Activated naive CD4-positive, alpha-beta T cell treated with anti-CD3 and anti-CD28 coated beads, Interleukin-2, amount 50 U/mL, for 72 hours (primary cell): ENCODE measurements at regions not wholly inside any gene's neighbourhood (a gene's known extent, or its start where the extent isn't known, plus 50 kb on each side); places are given as distances from the start of the nearest gene placed in this dataset.
"Not testable (repeated sequence)": the region's sequence is repeated elsewhere in the genome, so short reads cannot be mapped to it uniquely, and the experiment has no call there.

Experiments
- ATAC-seq, 2 donors: fragments of 150-1000 bp; cut with Tn5 transposase; 2 replicates each; pipeline ENCODE4 v1.10.0; 2021; ENCODE audit warnings: mild to moderate bottlenecking in 2 of 2, moderate library complexity in 2 of 2
- DNase-seq, 2 donors: peaks; one replicate each; pipeline ENCODE4 v3.0.0; 2021 to 2022; ENCODE audit warnings: low spot score in 2 of 2
- H3K27ac Mint-ChIP-seq, 2 donors: one replicate each; pipeline ENCODE4 v1.8.0; 2022; ENCODE audit warnings: mild to moderate bottlenecking in 2 of 2, mixed read lengths in 2 of 2
- H3K36me3 Mint-ChIP-seq, 2 donors: one replicate each; pipeline ENCODE4 v1.8.0; 2022; ENCODE audit warnings: mixed read lengths in 2 of 2
- H3K9me3 Mint-ChIP-seq, 2 donors: one replicate each; pipeline ENCODE4 v1.8.0; 2022; ENCODE audit warnings: mixed read lengths in 2 of 2

- H3K9me3 Mint-ChIP-seq = peaks cover 11 to 17% of the 10 kb centered on the region in 2 donors
- H3K36me3 Mint-ChIP-seq = no peaks in the 10 kb centered on the region
- DNase-seq = no peak
- H3K27ac Mint-ChIP-seq = no peak overlapping the region
- no peak for ATAC-seq
Measured at GRCh38 chr5:114903767-114904166, 265.9 kb downstream of the TRIM36 start.

- Mint-ChIP-seq H3K27ac (no peak overlapping the region), H3K9me3 (peaks cover 5 to 14% of the 10 kb centered on the region in 2 donors), H3K36me3 (no peaks in the 10 kb centered on the region)
- DNase-seq (no peak), ATAC-seq (no peak)
Measured at GRCh38 chr5:114898602-114899001, 271.1 kb downstream of the TRIM36 start.

- peaks cover 0 to 10% of the 10 kb centered on the region in 2 donors for H3K36me3 Mint-ChIP-seq
- H3K9me3 Mint-ChIP-seq = peaks cover 8 to 25% of the 10 kb centered on the region in 2 donors
- ATAC-seq (no peak), DNase-seq (no peak)
- no peak overlapping the region for H3K27ac Mint-ChIP-seq
Measured at GRCh38 chr5:114883675-114884074, 286.0 kb downstream of the TRIM36 start.

- Mint-ChIP-seq H3K9me3 (peaks cover 3 to 4% of the 10 kb centered on the region in 2 donors), H3K36me3 (no peaks in the 10 kb centered on the region), H3K27ac (no peak overlapping the region)
- ATAC-seq (no peak), DNase-seq (no peak)
Measured at GRCh38 chr5:114859438-114859735, 310.3 kb downstream of the TRIM36 start.

GRCh38 chr5:114858665-114859437 is 310.9 kb downstream of the TRIM36 start:
- Mint-ChIP-seq H3K9me3 (peaks cover 2 to 4% of the 10 kb centered on the region in 2 donors), H3K36me3 (no peaks in the 10 kb centered on the region), H3K27ac (no peak overlapping the region)
- no peak for ATAC-seq
- no peak for DNase-seq

GRCh38 chr5:114857941-114858551 is 311.7 kb downstream of the TRIM36 start:
- no peak overlapping the region for H3K27ac Mint-ChIP-seq
- no peak for DNase-seq
- no peaks in the 10 kb centered on the region for H3K36me3 Mint-ChIP-seq
- ATAC-seq = no peak
- peaks cover 4 to 11% of the 10 kb centered on the region in 2 donors for H3K9me3 Mint-ChIP-seq

GRCh38 chr5:114844711-114845110 is 325.0 kb downstream of the TRIM36 start:
- H3K27ac Mint-ChIP-seq, ATAC-seq: not testable (repeated sequence)
- peaks cover 11% of the 10 kb centered on the region in 2 donors for H3K9me3 Mint-ChIP-seq

GRCh38 chr5:114839360-114839759 is 330.3 kb downstream of the TRIM36 start:
- DNase-seq = no peak
- H3K27ac Mint-ChIP-seq = no peak overlapping the region
- H3K9me3 Mint-ChIP-seq = peaks cover 9 to 10% of the 10 kb centered on the region in 2 donors
- H3K36me3 Mint-ChIP-seq = no peaks in the 10 kb centered on the region
- no peak for ATAC-seq

More at GRCh38 chr5:114844711-114845110, 325.0 kb downstream of the TRIM36 start:
- not testable (repeated sequence) for DNase-seq, H3K36me3 Mint-ChIP-seq

- Mint-ChIP-seq H3K36me3 (no peaks in the 10 kb centered on the region), H3K27ac (no peak overlapping the region), H3K9me3 (peaks cover 7 to 10% of the 10 kb centered on the region in 2 donors)
- ATAC-seq = no peak
- no peak for DNase-seq
Measured at GRCh38 chr5:114838937-114839336, 330.8 kb downstream of the TRIM36 start.

- no peak for ATAC-seq
- Mint-ChIP-seq H3K36me3 (no peaks in the 10 kb centered on the region), H3K27ac (no peak overlapping the region), H3K9me3 (peaks cover 14 to 24% of the 10 kb centered on the region in 2 donors)
- DNase-seq = no peak
Measured at GRCh38 chr5:114830114-114830513, 339.6 kb downstream of the TRIM36 start.

GRCh38 chr5:114822863-114823262 is 346.8 kb downstream of the TRIM36 start:
- no peak for DNase-seq

GRCh38 chr5:114822436-114822835 is 347.3 kb downstream of the TRIM36 start:
- H3K9me3 Mint-ChIP-seq = peaks cover 12 to 23% of the 10 kb centered on the region in 2 donors
- DNase-seq (no peak), ATAC-seq (no peak)
- H3K27ac Mint-ChIP-seq = no peak overlapping the region
- peaks cover 0 to 10% of the 10 kb centered on the region in 2 donors for H3K36me3 Mint-ChIP-seq

More at GRCh38 chr5:114822863-114823262, 346.8 kb downstream of the TRIM36 start:
- peaks cover 0 to 8% of the 10 kb centered on the region in 2 donors for H3K36me3 Mint-ChIP-seq
- peaks cover 12 to 22% of the 10 kb centered on the region in 2 donors for H3K9me3 Mint-ChIP-seq
- ATAC-seq = no peak
- H3K27ac Mint-ChIP-seq = no peak overlapping the region

- ATAC-seq (peak in 1 of 2 donors; percentile 72), DNase-seq (no peak)
- Mint-ChIP-seq H3K36me3 (no peaks in the 10 kb centered on the region), H3K27ac (no peak overlapping the region), H3K9me3 (peaks cover 0 to 2% of the 10 kb centered on the region in 2 donors)
Measured at GRCh38 chr5:114790403-114790792, 379.3 kb downstream of the TRIM36 start.

- ATAC-seq = peak in 1 of 2 donors; percentile 60
- DNase-seq = no peak
- H3K36me3 Mint-ChIP-seq = no peaks in the 10 kb centered on the region
Measured at GRCh38 chr5:114789773-114790402, 379.8 kb downstream of the TRIM36 start.

GRCh38 chr5:114782869-114783268 is 386.8 kb downstream of the TRIM36 start:
- H3K9me3 Mint-ChIP-seq = peaks cover 0 to 4% of the 10 kb centered on the region in 2 donors

More at GRCh38 chr5:114789773-114790402, 379.8 kb downstream of the TRIM36 start:
- peaks cover 0 to 4% of the 10 kb centered on the region in 2 donors for H3K9me3 Mint-ChIP-seq
- H3K27ac Mint-ChIP-seq = no peak overlapping the region

GRCh38 chr5:114782177-114782576 is 387.5 kb downstream of the TRIM36 start:
- H3K27ac Mint-ChIP-seq = no peak overlapping the region
- ATAC-seq = no peak
- no peak for DNase-seq
- H3K9me3 Mint-ChIP-seq = peaks cover 0 to 4% of the 10 kb centered on the region in 2 donors
- H3K36me3 Mint-ChIP-seq = no peaks in the 10 kb centered on the region

More at GRCh38 chr5:114782869-114783268, 386.8 kb downstream of the TRIM36 start:
- ATAC-seq (no peak), DNase-seq (no peak)
- no peaks in the 10 kb centered on the region for H3K36me3 Mint-ChIP-seq
- no peak overlapping the region for H3K27ac Mint-ChIP-seq

- no peak for ATAC-seq
- DNase-seq = no peak
- Mint-ChIP-seq H3K9me3 (peaks cover 0 to under 1% of the 10 kb centered on the region in 2 donors), H3K27ac (no peak overlapping the region), H3K36me3 (no peaks in the 10 kb centered on the region)
Measured at GRCh38 chr5:114780290-114780689, 389.4 kb downstream of the TRIM36 start.
